AG04450 (cell line): ENCODE measurements at regions not wholly inside any gene's neighbourhood (a gene's known extent, or its start where the extent isn't known, plus 50 kb on each side); places are given as distances from the start of the nearest gene placed in this dataset.

Source experiments
- CTCF ChIA-PET: fragments of 300-600, 350-600 bp; formaldehyde crosslinking; extraction: SDS; loops from one replicate; lab custom pipeline; 2022; ENCODE audit warnings: antibody characterized with exemption, inconsistent platforms; lab: Charles Lee
- POLR2A ChIA-PET: fragments of 350-600 bp; formaldehyde crosslinking; extraction: SDS; loops from one replicate; lab custom pipeline; 2021; ENCODE audit warnings: antibody characterized with exemption, inconsistent platforms; lab: Yijun Ruan, JAX
- DNase-seq: peaks from one replicate; pipeline ENCODE4 v3.0.0-alpha.2; 2011; ENCODE audit warnings: low read depth, low spot score
- H3K27ac ChIP-seq: one replicate; pipeline ENCODE4 v1.5.1; 2012; ENCODE audit warnings: low read depth, low read length, control low read depth
- H3K27me3 ChIP-seq: one replicate; pipeline ENCODE4 v1.6.0; 2012; ENCODE audit warnings: low read length; ENCODE audit not compliant: control insufficient read depth, insufficient read depth
- H3K4me3 ChIP-seq: 2 replicates; pipeline ENCODE4 v1.5.1; 2011; ENCODE audit warnings: mild to moderate bottlenecking, low read depth, low read length, control low read depth
- H3K9me3 ChIP-seq: 2 replicates; pipeline ENCODE4 v1.5.1; 2012; ENCODE audit warnings: low read length; ENCODE audit not compliant: control insufficient read depth, insufficient read depth
- CTCF ChIP-seq: IDR thresholded peaks from 2 replicates; pipeline ENCODE4 v1.5.1; 2011; ENCODE audit warnings: low read depth, low read length, control low read depth, inconsistent platforms

- no peak overlapping the region for H3K4me3 ChIP-seq
- POLR2A ChIA-PET = no interaction called here
- H3K27ac ChIP-seq = no peak overlapping the region
- H3K9me3 ChIP-seq = no peaks in the 10 kb centered on the region
- no peaks in the 10 kb centered on the region for H3K27me3 ChIP-seq
- CTCF ChIA-PET = no interaction called here
- peak; percentile 16 for DNase-seq
- TF ChIP-seq CTCF = no peak
Observed at GRCh38 chr12:105738051-105738450, 400.7 kb downstream of the NUAK1 start.

GRCh38 chr12:105740369-105740768 lies 398.4 kb downstream of the NUAK1 start:
- CTCF ChIA-PET = interaction anchor here (0.7 to 1.8 kb wide), 6 partner anchors 12 to 408 kb away, joined by 3 to 10 read pairs (median 6); no protein-coding TSS in a partner anchor
- Histone ChIP-seq H3K4me3 (no peak overlapping the region), H3K9me3 (no peaks in the 10 kb centered on the region), H3K27me3 (no peaks in the 10 kb centered on the region), H3K27ac (no peak overlapping the region)
- POLR2A ChIA-PET = no interaction called here
- DNase-seq = no peak
- TF ChIP-seq CTCF = no peak

GRCh38 chr12:105740970-105741725 lies 397.6 kb downstream of the NUAK1 start:
- TF ChIP-seq CTCF = no peak
- Histone ChIP-seq H3K9me3 (no peaks in the 10 kb centered on the region), H3K4me3 (no peak overlapping the region), H3K27me3 (no peaks in the 10 kb centered on the region), H3K27ac (no peak overlapping the region)
- CTCF ChIA-PET = interaction anchor here (1.5 to 1.8 kb wide), 3 partner anchors 35 to 408 kb away, joined by 3 to 10 read pairs (median 5); no protein-coding TSS in a partner anchor
- POLR2A ChIA-PET = no interaction called here
- DNase-seq = no peak

- Histone ChIP-seq H3K9me3 (no peaks in the 10 kb centered on the region), H3K27ac (no peak overlapping the region), H3K4me3 (no peak overlapping the region), H3K27me3 (no peaks in the 10 kb centered on the region)
- no peak for TF ChIP-seq CTCF
- ChIA-PET POLR2A (interaction anchor here (0.6 kb wide), 1 partner anchor 440 kb away, joined by 3 read pairs; no protein-coding TSS in a partner anchor), CTCF (interaction anchor here (1.8 kb wide), 1 partner anchor 407 kb away, joined by 5 read pairs; no protein-coding TSS in a partner anchor)
- peak; percentile 39 for DNase-seq
Observed at GRCh38 chr12:105741786-105742566, 396.8 kb downstream of the NUAK1 start.

- TF ChIP-seq CTCF = no peak
- CTCF ChIA-PET = no interaction called here
- H3K9me3 ChIP-seq = no peaks in the 10 kb centered on the region
- H3K27me3 ChIP-seq = no peaks in the 10 kb centered on the region
- H3K27ac ChIP-seq = no peak overlapping the region
- POLR2A ChIA-PET = no interaction called here
- no peak for DNase-seq
- H3K4me3 ChIP-seq = no peak overlapping the region
Observed at GRCh38 chr12:105742567-105742874, 396.2 kb downstream of the NUAK1 start.
